HFF-Myc (cell line): ENCODE measurements at regions not wholly inside any gene's neighbourhood (a gene's known extent, or its start where the extent isn't known, plus 50 kb on each side); places are given as distances from the start of the nearest gene placed in this dataset.

ENCODE experiments used
- DNase-seq: peaks from one replicate; pipeline ENCODE4 v3.0.0-alpha.2; 2011; ENCODE audit warnings: low read depth; ENCODE audit errors: extremely low read depth
- H3K4me3 ChIP-seq: replicated peaks from 2 replicates; pipeline ENCODE4 v1.5.1; 2011; ENCODE audit warnings: low read depth, mild to moderate bottlenecking, control low read depth, low read length
- CTCF ChIP-seq: IDR thresholded peaks from 2 replicates; pipeline ENCODE4 v1.5.1; 2012; ENCODE audit warnings: mild to moderate bottlenecking, low read depth, low read length, control low read depth; ENCODE audit errors: missing control alignments

GRCh38 chr5:8396246-8396645, 527.3 kb downstream of the MTRR start:
- DNase-seq = no peak
- H3K4me3 ChIP-seq = no peak overlapping the region
- no peak for TF ChIP-seq CTCF

GRCh38 chr5:8396756-8397155, 527.8 kb downstream of the MTRR start:
- TF ChIP-seq CTCF = no peak
- no peak overlapping the region for H3K4me3 ChIP-seq
- DNase-seq = no peak

GRCh38 chr5:8399471-8399870, 530.5 kb downstream of the MTRR start:
- no peak overlapping the region for H3K4me3 ChIP-seq
- no peak for TF ChIP-seq CTCF
- no peak for DNase-seq

GRCh38 chr5:8408258-8408657, 539.3 kb downstream of the MTRR start:
- TF ChIP-seq CTCF = no peak
- H3K4me3 ChIP-seq = no peak overlapping the region
- no peak for DNase-seq

- DNase-seq = no peak
- no peak for TF ChIP-seq CTCF
- H3K4me3 ChIP-seq = no peak overlapping the region
Measured at GRCh38 chr5:8410618-8411017, 541.7 kb downstream of the MTRR start.

- DNase-seq = no peak
- TF ChIP-seq CTCF = no peak
Measured at GRCh38 chr5:8413975-8414374, 545.0 kb downstream of the MTRR start.

GRCh38 chr5:8417316-8418048, 548.5 kb downstream of the MTRR start:
- no peak for DNase-seq
- H3K4me3 ChIP-seq = no peak overlapping the region
- TF ChIP-seq CTCF = no peak

More at GRCh38 chr5:8413975-8414374, 545.0 kb downstream of the MTRR start:
- no peak overlapping the region for H3K4me3 ChIP-seq
